ENCODE measurements at regions not wholly inside any gene's neighbourhood (a gene's known extent, or its start where the extent isn't known, plus 50 kb on each side); places are given as distances from the start of the nearest gene placed in this dataset.

DNA sequence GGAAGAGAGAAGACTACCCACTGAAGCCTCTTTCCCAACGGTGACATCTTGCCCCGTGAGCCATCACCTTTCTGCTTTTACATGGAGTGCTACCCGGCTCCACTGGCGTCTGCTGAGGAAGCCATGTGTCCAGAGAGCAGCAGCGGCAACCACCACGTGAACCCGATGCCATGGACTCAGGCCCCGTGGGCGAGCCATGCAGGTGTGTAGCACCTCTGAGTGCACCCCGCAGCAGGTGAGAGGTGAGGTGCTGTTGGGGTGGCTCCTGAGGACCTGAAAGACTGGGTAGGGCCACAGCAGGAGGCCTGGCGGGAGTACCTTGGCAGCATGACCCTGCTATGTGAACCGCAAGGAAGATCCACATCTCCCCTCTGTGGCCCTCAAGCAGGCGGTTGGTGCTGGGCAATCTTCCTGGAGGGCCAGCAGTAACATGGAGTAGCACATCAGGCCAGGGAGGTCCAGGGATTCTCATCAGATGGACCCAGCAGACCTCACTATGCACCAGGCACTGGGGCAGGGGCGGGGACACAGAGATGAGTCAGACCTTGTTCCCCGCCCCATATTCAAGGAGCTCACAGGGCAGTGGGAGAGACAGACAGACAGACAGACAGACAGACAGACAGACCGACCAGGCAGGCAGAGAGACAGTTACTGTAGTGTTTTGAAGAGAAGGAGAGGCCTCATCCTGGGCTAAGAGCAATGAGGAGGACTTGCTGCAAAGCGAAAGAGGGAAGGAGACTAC is 129.6 kb downstream of the PAPOLA start:
- Histone ChIP-seq H3K9me3 (ENCODE audit: insufficient read depth, low read depth, low read length) (peaks cover 3% of the 10 kb centered on the region), H3K27ac (ENCODE audit: low read depth, low read length) (no peak overlapping the region), H2AFZ (ENCODE audit: low read depth, low read length) (no peak overlapping the region), H3K27me3 (ENCODE audit: insufficient read depth, low read length) (no peaks in the 10 kb centered on the region), H4K20me1 (ENCODE audit: insufficient read depth, low read length) (no peaks in the 10 kb centered on the region), H3K4me3 (ENCODE audit: insufficient read depth, low read depth, low read length) (no peak overlapping the region), H3K4me1 (ENCODE audit: insufficient read depth, low read length) (no peaks in the 10 kb centered on the region), H3K79me2 (ENCODE audit: insufficient read depth, low read length) (no peaks in the 10 kb centered on the region), H3K36me3 (ENCODE audit: insufficient read depth, low read length) (no peaks in the 10 kb centered on the region), H3K9ac (ENCODE audit: low read length) (no peak overlapping the region), H3K4me2 (ENCODE audit: low read length) (no peak overlapping the region)
- TF ChIP-seq, protein P1, sequence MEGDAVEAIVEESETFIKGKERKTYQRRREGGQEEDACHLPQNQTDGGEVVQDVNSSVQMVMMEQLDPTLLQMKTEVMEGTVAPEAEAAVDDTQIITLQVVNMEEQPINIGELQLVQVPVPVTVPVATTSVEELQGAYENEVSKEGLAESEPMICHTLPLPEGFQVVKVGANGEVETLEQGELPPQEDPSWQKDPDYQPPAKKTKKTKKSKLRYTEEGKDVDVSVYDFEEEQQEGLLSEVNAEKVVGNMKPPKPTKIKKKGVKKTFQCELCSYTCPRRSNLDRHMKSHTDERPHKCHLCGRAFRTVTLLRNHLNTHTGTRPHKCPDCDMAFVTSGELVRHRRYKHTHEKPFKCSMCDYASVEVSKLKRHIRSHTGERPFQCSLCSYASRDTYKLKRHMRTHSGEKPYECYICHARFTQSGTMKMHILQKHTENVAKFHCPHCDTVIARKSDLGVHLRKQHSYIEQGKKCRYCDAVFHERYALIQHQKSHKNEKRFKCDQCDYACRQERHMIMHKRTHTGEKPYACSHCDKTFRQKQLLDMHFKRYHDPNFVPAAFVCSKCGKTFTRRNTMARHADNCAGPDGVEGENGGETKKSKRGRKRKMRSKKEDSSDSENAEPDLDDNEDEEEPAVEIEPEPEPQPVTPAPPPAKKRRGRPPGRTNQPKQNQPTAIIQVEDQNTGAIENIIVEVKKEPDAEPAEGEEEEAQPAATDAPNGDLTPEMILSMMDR (IDR thresholded peaks at IDR 0.05; ENCODE audit: insufficient read depth, low read depth, low read length) = no peak
- TF ChIP-seq EZH2 (IDR thresholded peaks at IDR 0.05; ENCODE audit: insufficient read depth, low read length) = no peak
- Mint-ChIP-seq H3K4me1 (ENCODE audit: low read depth, unreplicated experiment) (peaks cover 3% of the 10 kb centered on the region), H3K4me3 (ENCODE audit: unreplicated experiment) (no peak overlapping the region), H3K36me3 (ENCODE audit: low read depth, unreplicated experiment) (no peaks in the 10 kb centered on the region), H3K27me3 (ENCODE audit: low read depth, unreplicated experiment) (no peaks in the 10 kb centered on the region), H3K27ac (ENCODE audit: unreplicated experiment) (no peak overlapping the region), H3K9me3 (ENCODE audit: unreplicated experiment) (peaks cover 2% of the 10 kb centered on the region)
- FAIRE-seq (no peak), DNase-seq (ENCODE audit: low read depth) (no peak)

DNA sequence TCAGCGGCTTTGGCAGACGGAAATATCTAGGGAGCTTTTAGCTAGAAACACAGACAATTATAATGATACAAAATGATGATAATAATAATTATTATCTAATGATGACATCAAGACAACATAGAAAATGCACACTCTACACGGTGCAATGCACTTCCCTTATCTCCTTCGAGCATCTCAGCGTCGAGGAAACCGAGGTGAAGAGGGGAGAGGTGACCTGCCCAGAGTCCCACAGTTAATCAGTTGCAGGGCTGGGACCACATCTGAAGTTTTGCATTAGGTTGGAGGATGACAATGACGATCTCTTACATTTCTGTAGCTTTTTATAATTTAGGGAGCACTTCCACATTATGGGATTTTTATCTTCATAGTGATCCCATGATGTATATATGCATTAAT is 130.2 kb downstream of the PAPOLA start:
- H3K36me3 ChIP-seq (ENCODE audit: insufficient read depth, low read length) = no peaks in the 10 kb centered on the region
- TF ChIP-seq EZH2 (IDR thresholded peaks at IDR 0.05; ENCODE audit: insufficient read depth, low read length) = no peak
- TF ChIP-seq, protein P1 (IDR thresholded peaks at IDR 0.05; ENCODE audit: insufficient read depth, low read depth, low read length) = no peak
- DNase-seq (ENCODE audit: low read depth) = no peak
- no peaks in the 10 kb centered on the region for H3K79me2 ChIP-seq (ENCODE audit: insufficient read depth, low read length)
- H3K4me1 Mint-ChIP-seq (ENCODE audit: low read depth, unreplicated experiment) = peaks cover 3% of the 10 kb centered on the region
- H2AFZ ChIP-seq (ENCODE audit: low read depth, low read length) = no peak overlapping the region
- H3K4me2 ChIP-seq (ENCODE audit: low read length) = no peak overlapping the region
- no peak overlapping the region for H3K4me3 ChIP-seq (ENCODE audit: insufficient read depth, low read depth, low read length)
- no peaks in the 10 kb centered on the region for H3K36me3 Mint-ChIP-seq (ENCODE audit: low read depth, unreplicated experiment)
- no peaks in the 10 kb centered on the region for H3K4me1 ChIP-seq (ENCODE audit: insufficient read depth, low read length)
- no peak for FAIRE-seq
- H3K27ac ChIP-seq (ENCODE audit: low read depth, low read length) = no peak overlapping the region
- peaks cover 5% of the 10 kb centered on the region for H3K9me3 ChIP-seq (ENCODE audit: insufficient read depth, low read depth, low read length)
- H3K9ac ChIP-seq (ENCODE audit: low read length) = no peak overlapping the region
- H3K9me3 Mint-ChIP-seq (ENCODE audit: unreplicated experiment) = peaks cover 2% of the 10 kb centered on the region
- H4K20me1 ChIP-seq (ENCODE audit: insufficient read depth, low read length) = no peaks in the 10 kb centered on the region
- H3K27me3 ChIP-seq (ENCODE audit: insufficient read depth, low read length) = no peaks in the 10 kb centered on the region
- H3K27me3 Mint-ChIP-seq (ENCODE audit: low read depth, unreplicated experiment) = no peaks in the 10 kb centered on the region
- no peak overlapping the region for H3K27ac Mint-ChIP-seq (ENCODE audit: unreplicated experiment)
- no peak overlapping the region for H3K4me3 Mint-ChIP-seq (ENCODE audit: unreplicated experiment)

DNA sequence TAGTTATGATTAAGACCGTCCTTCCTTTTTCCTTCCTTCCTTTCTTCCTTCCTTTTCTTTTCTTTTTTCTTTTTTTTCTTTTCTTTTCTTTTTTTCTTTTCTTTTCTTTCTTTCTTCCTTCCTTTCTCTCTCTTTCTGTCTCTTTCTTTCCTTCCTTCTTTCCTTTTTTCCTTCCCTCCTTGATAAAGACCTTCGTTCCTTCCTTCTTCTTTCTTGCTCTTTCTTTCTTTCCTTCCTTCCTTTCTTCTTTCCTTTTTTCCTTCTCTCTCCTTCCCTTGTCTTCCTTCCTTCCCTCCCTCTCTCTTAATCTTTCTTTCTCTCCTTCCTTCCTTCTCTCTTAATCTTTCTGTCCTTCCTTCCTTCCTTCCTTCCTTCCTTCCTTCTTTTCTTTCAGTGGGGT is 130.9 kb downstream of the PAPOLA start:
- H4K20me1 ChIP-seq (ENCODE audit: insufficient read depth, low read length) = no peaks in the 10 kb centered on the region
- no peaks in the 10 kb centered on the region for H3K36me3 ChIP-seq (ENCODE audit: insufficient read depth, low read length)
- DNase-seq (ENCODE audit: low read depth) = no peak
- peaks cover 3% of the 10 kb centered on the region for H3K4me1 Mint-ChIP-seq (ENCODE audit: low read depth, unreplicated experiment)
- no peaks in the 10 kb centered on the region for H3K36me3 Mint-ChIP-seq (ENCODE audit: low read depth, unreplicated experiment)
- H2AFZ ChIP-seq (ENCODE audit: low read depth, low read length) = no peak overlapping the region
- no peaks in the 10 kb centered on the region for H3K79me2 ChIP-seq (ENCODE audit: insufficient read depth, low read length)
- no peaks in the 10 kb centered on the region for H3K27me3 ChIP-seq (ENCODE audit: insufficient read depth, low read length)
- peaks cover 6% of the 10 kb centered on the region for H3K9me3 ChIP-seq (ENCODE audit: insufficient read depth, low read depth, low read length)
- H3K9me3 Mint-ChIP-seq (ENCODE audit: unreplicated experiment) = peaks cover 2% of the 10 kb centered on the region
- no peaks in the 10 kb centered on the region for H3K4me1 ChIP-seq (ENCODE audit: insufficient read depth, low read length)
- no peak overlapping the region for H3K4me3 ChIP-seq (ENCODE audit: insufficient read depth, low read depth, low read length)
- no peak for TF ChIP-seq EZH2 (IDR thresholded peaks at IDR 0.05; ENCODE audit: insufficient read depth, low read length)
- TF ChIP-seq, protein P1 (IDR thresholded peaks at IDR 0.05; ENCODE audit: insufficient read depth, low read depth, low read length) = no peak
- no peak overlapping the region for H3K4me3 Mint-ChIP-seq (ENCODE audit: unreplicated experiment)
- no peak for FAIRE-seq
- H3K27ac Mint-ChIP-seq (ENCODE audit: unreplicated experiment) = no peak overlapping the region
- H3K9ac ChIP-seq (ENCODE audit: low read length) = no peak overlapping the region
- H3K27me3 Mint-ChIP-seq (ENCODE audit: low read depth, unreplicated experiment) = peaks cover 4% of the 10 kb centered on the region
- no peak overlapping the region for H3K4me2 ChIP-seq (ENCODE audit: low read length)
- no peak overlapping the region for H3K27ac ChIP-seq (ENCODE audit: low read depth, low read length)

All from astrocyte (in vitro differentiated cells and primary cell).